ENCODE measurements at regions not wholly inside any gene's neighbourhood (a gene's known extent, or its start where the extent isn't known, plus 50 kb on each side); places are given as distances from the start of the nearest gene placed in this dataset.

DNA sequence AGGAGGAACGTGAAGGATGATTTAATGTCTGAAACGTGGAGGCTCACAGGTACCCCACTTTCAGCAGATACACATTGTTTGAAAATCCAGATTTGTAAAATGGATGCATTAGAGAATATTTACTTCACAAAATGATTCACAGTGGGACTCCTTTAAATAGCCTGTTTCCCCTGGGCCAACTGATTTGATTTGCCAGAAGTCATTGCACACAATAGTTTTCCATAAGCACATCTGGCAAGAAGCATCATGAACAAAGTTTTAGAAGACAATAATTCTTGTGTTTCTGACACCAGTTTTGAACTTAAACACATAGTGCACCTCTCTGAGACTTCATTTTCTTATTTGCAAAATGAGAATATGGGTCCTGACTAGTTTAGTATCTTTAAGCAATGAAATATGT lies 451.4 kb upstream of the SLC14A2 start:
- no peak overlapping the region for H3K27ac ChIP-seq (replicated peaks in 1 of 4)
- DNase-seq (ENCODE audit: extremely low spot score): no peak
- TF ChIP-seq POLR2A (IDR thresholded peaks at IDR 0.05; ENCODE audit: low read depth): no peak
- TF ChIP-seq EP300 (IDR thresholded peaks at IDR 0.05): no peak
- no peak for TF ChIP-seq POLR2AphosphoS5 (IDR thresholded peaks at IDR 0.05)
- no peak for TF ChIP-seq CTCF (IDR thresholded peaks at IDR 0.05)
- peaks cover 0 to 22% (median 2%) of the 10 kb centered on the region in 4 donors for H3K4me1 ChIP-seq
- no peaks in the 10 kb centered on the region for H3K36me3 ChIP-seq
- H3K27me3 ChIP-seq: no peaks in the 10 kb centered on the region
- H3K9me3 ChIP-seq: no peaks in the 10 kb centered on the region
- no peak overlapping the region for H3K4me3 ChIP-seq
- intact Hi-C loops (cut with DNase I): no loop called here
- WGBS: 68% methylated on average over 2 of the region's 2 CpGs

DNA sequence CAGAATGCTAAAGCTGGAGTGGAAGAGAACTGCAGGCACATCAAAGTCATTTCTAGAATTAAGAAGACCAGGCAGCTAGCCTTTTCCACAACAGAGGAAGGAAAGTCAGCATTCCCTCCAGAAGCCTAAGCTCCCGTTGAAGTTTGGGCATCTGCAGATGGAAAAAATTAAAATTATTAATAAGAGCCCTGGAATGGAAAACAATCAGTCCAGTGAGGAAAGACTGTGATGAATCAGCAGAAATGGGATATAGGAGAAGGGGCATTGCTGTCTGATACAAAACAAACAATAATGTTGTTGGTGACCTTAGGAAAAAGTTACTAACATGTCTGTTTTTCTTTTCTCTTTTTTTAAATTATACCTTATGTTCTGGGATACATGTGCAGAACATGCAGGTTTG lies 450.7 kb upstream of the SLC14A2 start:
- H3K27ac ChIP-seq (replicated peaks in 1 of 4): no peak overlapping the region
- intact Hi-C loops (cut with DNase I): no loop called here
- H3K27me3 ChIP-seq: no peaks in the 10 kb centered on the region
- TF ChIP-seq CTCF (IDR thresholded peaks at IDR 0.05) (no peak), POLR2A (IDR thresholded peaks at IDR 0.05; ENCODE audit: low read depth) (no peak), EP300 (IDR thresholded peaks at IDR 0.05) (no peak), POLR2AphosphoS5 (IDR thresholded peaks at IDR 0.05) (no peak)
- no peak for DNase-seq (ENCODE audit: extremely low spot score)
- 26% methylated on average over 1 of the region's 1 CpG for WGBS
- H3K36me3 ChIP-seq: no peaks in the 10 kb centered on the region
- no peaks in the 10 kb centered on the region for H3K9me3 ChIP-seq
- peaks cover 0 to 22% (median 2%) of the 10 kb centered on the region in 4 donors for H3K4me1 ChIP-seq
- H3K4me3 ChIP-seq: no peak overlapping the region

DNA sequence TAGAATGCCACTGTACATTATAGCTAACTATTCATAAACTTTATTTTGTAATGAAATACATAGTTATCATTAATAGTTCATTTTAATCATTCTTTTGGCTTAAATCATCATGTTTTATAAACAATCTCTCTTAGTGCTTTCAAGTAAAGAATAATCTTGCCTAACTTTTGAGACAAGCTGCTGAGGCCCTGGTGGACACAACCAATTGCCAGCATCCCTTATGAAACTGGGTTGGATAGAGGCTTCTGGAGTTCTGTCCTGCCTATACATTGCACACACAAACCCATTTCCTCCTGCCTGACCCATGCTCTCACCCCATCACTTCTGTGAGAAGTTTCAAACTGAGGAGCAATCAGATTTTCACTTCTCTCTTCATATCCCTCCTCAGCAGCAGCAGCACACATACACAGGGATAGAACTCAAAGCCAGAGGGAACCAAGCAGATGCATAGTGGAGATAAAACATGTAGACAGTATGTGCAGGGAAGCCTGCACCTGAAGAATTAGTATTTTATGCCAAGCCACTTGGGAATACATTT lies 450.0 kb upstream of the SLC14A2 start:
- no peak for TF ChIP-seq POLR2AphosphoS5 (IDR thresholded peaks at IDR 0.05)
- TF ChIP-seq EP300 (IDR thresholded peaks at IDR 0.05): no peak
- no peak for TF ChIP-seq POLR2A (IDR thresholded peaks at IDR 0.05; ENCODE audit: low read depth)
- H3K4me1 ChIP-seq: peaks cover 0 to 22% (median 2%) of the 10 kb centered on the region in 4 donors
- no peak overlapping the region for H3K27ac ChIP-seq (replicated peaks in 1 of 4)
- no peak for DNase-seq (ENCODE audit: extremely low spot score)
- no peaks in the 10 kb centered on the region for H3K36me3 ChIP-seq
- H3K9me3 ChIP-seq: no peaks in the 10 kb centered on the region
- no peak overlapping the region for H3K4me3 ChIP-seq
- H3K27me3 ChIP-seq: no peaks in the 10 kb centered on the region
- intact Hi-C loops (cut with DNase I): no loop called here

DNA sequence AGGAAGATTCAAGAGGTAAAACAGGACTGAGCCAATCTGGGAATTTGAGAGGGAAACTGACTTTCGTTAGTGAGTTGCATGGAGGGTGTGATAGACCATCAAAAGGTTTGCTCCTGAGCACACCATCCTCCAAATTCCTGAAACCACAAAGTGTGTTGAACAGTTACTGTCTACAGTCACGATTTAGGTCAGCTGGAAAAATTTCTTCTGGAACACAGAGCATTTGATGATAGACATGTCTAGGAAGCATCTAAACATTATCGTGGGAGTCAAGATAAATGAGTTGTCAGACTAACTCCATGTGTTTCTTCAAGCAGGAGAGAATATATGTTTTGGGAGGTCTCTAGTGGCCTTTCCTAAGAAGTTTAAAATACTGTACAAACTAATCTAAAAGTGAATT lies 449.4 kb upstream of the SLC14A2 start:
- intact Hi-C loops (cut with DNase I): no loop called here
- no peak overlapping the region for H3K4me3 ChIP-seq
- 59% methylated on average over 3 of the region's 3 CpGs for WGBS
- H3K27ac ChIP-seq (replicated peaks in 1 of 4): no peak overlapping the region
- no peak for TF ChIP-seq POLR2A (IDR thresholded peaks at IDR 0.05; ENCODE audit: low read depth)
- TF ChIP-seq POLR2AphosphoS5 (IDR thresholded peaks at IDR 0.05): no peak
- TF ChIP-seq EP300 (IDR thresholded peaks at IDR 0.05): no peak
- no peak for DNase-seq (ENCODE audit: extremely low spot score)
- no peaks in the 10 kb centered on the region for H3K27me3 ChIP-seq
- no peaks in the 10 kb centered on the region for H3K9me3 ChIP-seq
- H3K4me1 ChIP-seq: peaks cover 0 to 22% (median 2%) of the 10 kb centered on the region in 4 donors
- no peaks in the 10 kb centered on the region for H3K36me3 ChIP-seq

- peaks cover 0 to 22% (median 2%) of the 10 kb centered on the region in 4 donors for H3K4me1 ChIP-seq
- WGBS: 90% methylated on average over 5 of the region's 5 CpGs
These were observed 448.9 kb upstream of the SLC14A2 start for GRCh38 chr18:45166341-45166835.

More at GRCh38 chr18:45166341-45166835, 448.9 kb upstream of the SLC14A2 start:
- intact Hi-C loops (cut with DNase I): no loop called here
- no peak for DNase-seq (ENCODE audit: extremely low spot score)
- Histone ChIP-seq H3K9me3 (no peaks in the 10 kb centered on the region), H3K27ac (replicated peaks in 1 of 4) (no peak overlapping the region), H3K27me3 (no peaks in the 10 kb centered on the region), H3K36me3 (no peaks in the 10 kb centered on the region), H3K4me3 (no peak overlapping the region)
- TF ChIP-seq POLR2AphosphoS5 (IDR thresholded peaks at IDR 0.05) (no peak), EP300 (IDR thresholded peaks at IDR 0.05) (no peak), POLR2A (IDR thresholded peaks at IDR 0.05; ENCODE audit: low read depth) (no peak), CTCF (IDR thresholded peaks at IDR 0.05) (no peak)
